Right hindlimb (tissue), 1 donor: ENCODE measurements at regions not wholly inside any gene's neighbourhood (a gene's known extent, or its start where the extent isn't known, plus 50 kb on each side); places are given as distances from the start of the nearest gene placed in this dataset.
"Not testable (repeated sequence)": the region's sequence is repeated elsewhere in the genome, so short reads cannot be mapped to it uniquely, and the experiment has no call there.

Experiments used
- DNase-seq: peaks from one replicate; pipeline ENCODE4 v3.0.0-alpha.2; 2018

DNA sequence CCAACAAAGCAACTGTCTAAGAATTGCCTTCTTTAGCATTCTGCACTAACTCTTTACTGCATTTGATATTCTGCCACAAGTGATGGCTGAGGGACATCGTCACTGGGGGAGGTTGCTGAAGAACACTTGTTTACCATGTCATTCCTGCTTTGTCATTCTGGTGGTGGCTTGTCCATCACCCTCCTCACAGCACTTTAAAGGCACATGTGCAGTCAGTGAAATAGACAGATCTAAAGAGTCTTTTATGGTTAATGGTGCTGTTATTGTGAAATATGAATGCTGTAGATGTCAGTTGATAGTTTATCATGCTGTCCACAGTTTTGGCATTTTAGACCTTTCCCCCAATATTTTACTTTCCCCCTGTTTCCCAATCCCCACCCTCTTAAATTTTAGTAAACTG is 120.9 kb upstream of the TSC22D1 start:
- no peak for DNase-seq

DNA sequence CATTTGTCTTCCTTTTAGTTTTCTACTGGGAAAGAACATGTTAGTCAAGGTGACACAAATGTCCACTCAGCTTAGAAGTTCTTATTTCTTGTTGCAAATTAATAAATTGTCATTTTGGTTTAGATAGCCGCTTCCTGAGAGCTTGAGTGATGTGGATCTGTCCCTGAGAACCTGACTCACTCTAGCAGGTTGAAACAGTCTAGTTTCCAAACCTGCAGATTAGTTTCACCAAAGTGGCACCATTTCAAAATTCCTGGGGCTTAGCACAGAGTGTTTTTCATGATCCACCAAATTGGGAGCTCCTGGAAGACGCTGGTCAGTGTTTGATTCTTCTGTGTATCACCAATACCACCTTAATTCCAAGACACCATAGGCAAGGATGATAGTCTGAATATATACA is 119.4 kb upstream of the TSC22D1 start:
- DNase-seq = no peak

DNA sequence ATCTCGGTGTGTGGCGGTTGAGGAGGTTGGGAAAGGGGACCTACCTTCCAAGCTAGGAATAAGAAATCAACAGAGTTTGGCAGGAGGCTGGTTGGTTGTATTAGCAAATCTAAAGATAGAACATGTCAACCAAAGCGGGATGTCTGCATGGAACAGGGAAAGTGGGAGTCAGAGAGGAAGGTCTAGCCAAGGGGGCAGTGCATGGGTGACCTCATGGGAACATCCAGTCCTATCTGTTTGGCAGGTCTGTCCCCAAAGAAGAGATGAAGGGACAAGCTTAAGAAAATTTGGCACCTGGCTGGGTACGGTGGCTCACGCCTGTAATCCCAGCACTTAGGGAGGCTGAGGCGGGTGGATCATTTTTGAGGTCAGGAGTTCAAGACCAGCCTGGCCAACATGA is 118.7 kb upstream of the TSC22D1 start:
- DNase-seq = no peak

DNA sequence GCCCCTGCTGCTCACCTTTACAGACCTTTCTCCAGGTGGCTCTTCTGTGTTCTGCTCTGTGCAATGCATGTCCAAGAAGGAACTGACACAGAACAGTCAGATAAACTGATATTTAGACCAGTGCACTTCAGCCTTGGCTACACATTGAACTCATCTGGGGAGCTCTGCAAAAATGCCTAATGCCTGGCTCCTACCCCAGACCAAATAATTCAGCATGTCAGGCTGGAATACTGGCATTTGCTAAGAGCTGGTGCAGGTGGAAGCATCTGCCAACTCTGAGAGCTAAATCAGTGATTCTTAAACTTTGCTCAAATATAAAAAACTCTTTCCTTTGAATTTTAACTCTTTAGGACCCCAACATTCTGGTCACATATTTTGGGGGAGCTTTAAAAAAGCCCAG is 118.2 kb upstream of the TSC22D1 start:
- DNase-seq = no peak

DNA sequence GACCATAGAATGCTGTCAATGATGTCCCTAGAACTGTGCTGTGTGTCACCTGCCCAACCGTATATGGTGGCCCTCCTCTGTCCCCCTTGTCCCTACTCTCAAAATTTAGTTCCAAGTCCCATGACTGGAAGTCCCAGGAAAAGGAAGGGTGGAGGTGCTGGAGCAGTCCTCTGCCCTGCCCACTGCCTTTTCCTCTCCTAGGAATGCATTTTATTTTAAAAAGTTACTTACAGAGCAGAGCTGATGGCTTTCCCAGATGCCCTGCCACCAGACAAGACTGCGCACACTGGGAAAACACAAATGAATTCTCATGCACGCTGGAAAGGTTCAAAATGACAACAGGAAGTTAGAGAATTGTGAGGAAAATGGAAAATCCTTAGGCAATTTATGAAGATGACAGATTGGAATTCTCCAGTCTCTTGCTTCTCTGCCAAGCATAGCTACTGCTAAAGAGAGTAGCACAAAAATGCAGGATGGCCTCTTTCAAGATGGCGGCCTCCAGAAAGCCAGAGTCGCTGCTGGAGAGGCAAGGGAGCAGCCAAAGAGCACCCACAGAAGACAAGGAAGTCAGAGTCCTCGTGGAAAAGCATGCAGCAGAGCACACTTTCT is 117.1 kb upstream of the TSC22D1 start:
- DNase-seq = peak; percentile 48

DNA sequence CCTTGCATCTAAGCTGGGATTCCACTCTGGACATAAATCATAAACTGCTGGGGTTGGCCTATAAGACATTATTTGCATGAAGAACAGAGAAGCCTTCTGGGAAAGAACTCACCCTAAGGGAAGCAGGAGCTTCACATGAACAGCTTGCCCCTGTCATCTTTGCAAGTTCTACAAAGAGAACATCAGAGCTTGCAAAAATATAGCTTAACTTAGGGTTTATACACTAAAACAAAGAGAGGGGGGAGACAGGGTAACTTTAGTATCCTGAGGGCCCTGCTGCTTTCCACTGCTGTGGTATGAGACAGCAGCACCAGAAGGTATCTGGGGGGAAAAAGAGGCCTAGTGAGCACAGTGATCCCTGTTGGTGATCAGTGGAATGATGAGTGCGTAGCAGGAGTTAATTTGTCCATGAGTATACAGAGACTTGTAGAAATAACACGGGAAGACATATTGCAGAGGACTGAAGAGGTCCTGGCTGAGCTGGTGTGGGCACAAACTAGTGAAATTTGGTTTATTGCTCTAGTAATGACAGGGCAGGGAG is 116.1 kb upstream of the TSC22D1 start:
- DNase-seq = no peak

DNA sequence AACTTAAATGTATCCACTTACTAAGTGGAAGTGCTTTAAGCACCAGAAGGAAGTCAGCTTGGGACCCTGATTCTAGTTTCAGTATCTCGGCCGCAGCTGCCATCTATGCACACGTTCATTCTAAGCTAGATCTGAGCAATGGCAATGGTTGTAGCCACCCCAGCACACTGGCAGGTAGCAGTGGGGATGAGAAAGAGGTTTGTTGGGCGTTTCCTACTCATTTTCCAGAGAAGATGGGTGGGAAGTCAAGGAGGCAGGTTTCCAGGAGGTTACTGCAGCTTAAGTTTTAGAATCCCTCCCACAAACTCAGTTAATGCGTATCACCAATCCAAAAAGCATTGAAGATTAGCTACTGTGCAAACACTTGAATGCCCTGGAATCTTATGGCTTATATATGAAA is 114.2 kb upstream of the TSC22D1 start:
- DNase-seq = no peak

DNA sequence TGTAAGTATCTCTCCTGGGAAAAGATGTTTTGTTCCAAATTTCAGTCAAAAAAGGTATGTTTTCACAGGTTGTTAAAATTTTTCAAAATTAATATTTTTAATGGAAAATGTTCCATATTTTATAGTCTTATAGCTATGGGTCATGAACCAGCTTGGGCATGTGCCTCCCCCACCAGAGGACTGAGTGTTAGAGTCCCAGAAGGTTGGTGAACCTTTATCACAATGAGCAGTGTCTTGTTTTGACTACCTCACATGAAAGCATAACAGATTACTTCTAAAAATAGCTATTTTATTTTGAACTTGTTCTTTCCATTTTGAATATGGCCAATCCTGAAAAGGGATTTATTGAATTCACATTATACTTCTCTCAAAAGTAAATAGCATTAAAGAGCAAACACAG is 112.5 kb upstream of the TSC22D1 start:
- DNase-seq = no peak

DNA sequence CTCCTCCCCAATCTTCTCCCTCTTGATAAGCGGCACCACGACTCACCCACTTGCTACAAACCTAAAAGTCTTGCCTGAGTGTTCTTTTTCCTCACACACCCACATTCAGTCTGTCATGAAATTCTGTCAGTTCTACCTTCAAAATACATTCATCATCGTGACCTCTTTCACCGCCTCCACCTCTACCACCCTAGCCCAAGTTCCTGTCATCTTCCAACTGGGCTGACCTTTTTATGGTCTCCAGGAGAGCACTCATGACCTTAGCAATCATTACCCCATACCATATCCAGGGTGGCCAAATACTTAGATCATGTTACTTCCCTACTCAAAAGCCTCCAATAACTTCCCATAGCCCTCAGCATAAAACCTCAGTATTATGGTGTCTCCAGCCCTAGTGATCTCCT is 110.4 kb upstream of the TSC22D1 start:
- no peak for DNase-seq

DNA sequence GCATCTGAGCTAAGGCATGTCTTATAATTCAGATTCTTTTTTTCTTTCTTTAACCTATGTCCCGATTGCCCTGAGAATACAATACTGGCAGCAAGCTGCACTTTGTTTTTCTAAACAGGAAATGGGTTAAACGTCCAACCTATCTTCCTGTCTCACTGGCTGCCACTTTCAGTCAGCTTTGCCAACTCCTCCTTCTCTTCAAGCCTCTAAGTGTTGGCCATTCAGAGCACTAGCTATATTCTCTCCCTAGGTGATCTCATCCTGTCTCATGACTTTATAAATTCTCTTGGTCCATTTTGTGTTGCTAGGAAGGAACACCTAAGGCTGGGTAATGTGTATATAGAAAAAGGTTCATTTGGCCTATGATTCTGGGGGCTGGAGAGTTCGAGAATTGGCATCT is 109.5 kb upstream of the TSC22D1 start:
- DNase-seq = no peak

DNA sequence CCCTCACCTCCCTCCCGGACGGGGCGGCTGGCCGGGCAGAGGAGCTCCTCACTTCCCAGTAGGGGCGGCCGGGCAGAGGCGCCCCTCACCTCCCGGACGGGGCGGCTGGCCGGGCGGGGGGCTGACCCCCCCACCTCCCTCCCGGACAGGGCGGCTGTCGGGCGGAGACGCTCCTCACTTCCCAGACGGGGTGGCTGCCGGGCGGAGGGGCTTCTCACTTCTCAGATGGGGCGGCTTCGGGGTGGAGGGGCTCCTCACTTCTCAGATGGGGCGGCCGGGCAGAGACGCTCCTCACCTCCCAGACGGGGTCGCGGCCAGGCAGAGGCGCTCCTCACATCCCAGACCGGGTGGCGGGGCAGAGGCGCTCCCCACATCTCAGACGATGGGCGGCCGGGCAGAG is 106.3 kb upstream of the TSC22D1 start:
- DNase-seq = not testable (repeated sequence)

DNA sequence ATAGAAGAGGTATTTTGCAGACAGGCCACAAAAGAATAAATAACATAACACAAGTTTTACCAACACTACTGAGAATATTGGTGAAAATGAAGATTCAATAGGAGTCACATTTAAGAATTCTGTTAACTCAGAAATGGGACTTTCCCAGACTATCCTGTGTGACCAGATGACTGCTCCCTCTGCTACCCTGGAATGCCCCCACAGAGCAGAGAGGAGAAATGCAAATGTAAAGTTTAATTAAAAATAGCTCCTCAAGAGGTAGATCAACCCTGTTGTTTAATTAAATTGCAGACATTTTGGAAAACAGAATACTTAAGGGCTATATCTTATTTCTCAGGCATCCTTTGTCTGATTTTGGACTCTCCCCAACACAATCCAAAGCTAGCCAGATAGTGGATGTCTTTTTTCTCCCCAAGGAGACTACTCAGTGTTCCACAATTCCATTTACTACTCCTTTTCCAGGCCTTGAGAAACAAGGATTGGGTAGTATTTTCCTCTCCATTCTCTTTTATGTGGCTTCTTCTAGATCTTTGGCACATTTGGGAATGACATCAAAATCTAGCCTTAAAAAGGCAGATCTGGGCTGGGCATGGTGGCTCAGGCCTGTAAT is 104.7 kb upstream of the TSC22D1 start:
- DNase-seq = no peak

DNA sequence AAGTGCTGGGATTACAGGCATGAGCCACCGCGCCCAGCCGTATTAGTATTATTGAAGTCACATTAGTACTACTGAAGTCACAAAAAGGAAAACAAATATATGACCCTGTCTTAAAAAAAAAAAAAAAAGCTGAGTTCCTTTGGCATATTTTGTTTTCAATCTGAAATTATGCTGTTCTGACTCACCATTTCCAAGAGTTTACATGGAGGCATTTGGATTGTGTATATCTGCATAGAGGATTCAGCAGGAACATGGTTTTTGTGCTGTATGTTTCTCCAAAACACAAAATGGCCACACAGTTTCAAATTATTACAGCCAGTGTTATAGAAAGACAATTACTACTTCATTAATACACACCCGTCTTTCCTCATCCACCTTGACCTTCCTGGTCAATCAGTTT is 103.5 kb upstream of the TSC22D1 start:
- no peak for DNase-seq

DNA sequence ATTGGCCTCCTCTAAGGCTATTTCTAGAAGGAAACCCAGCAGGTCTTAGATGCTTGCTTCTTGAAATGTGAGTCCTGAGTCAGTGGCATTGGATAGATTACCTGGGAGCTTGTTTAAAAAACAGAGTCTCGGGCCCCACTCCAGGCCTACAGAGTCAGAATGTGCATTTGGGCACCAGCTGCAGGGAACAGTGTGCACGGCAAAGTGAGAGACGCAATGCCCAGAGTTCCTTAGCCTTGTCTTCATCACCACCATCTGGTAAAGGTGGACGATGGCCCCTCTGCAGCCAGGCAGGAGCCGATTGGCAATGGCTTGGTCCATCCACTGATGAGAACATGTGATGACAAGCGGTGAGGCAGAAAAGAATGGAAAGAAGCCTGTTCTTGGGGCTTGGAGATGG is 102.1 kb upstream of the TSC22D1 start:
- no peak for DNase-seq

DNA sequence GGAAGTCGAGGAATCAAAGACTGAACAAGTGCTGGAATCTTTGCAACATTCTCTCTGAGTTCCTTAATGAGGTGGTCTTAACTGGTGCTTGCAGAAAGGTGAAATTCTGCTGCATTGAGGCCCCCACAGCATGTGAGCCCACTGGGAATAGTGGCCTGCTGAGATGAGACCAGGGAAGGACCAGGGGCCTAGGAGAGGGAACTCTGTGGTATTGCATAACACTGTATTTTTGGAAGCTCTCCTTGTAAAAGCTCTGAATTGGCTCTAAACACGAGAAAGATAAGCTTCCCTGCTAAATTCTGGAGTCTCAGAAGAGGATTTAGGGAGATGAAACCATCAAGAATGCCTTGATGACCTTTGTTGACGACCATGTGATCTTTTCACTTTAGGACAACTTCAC is 100.4 kb upstream of the TSC22D1 start:
- no peak for DNase-seq

DNA sequence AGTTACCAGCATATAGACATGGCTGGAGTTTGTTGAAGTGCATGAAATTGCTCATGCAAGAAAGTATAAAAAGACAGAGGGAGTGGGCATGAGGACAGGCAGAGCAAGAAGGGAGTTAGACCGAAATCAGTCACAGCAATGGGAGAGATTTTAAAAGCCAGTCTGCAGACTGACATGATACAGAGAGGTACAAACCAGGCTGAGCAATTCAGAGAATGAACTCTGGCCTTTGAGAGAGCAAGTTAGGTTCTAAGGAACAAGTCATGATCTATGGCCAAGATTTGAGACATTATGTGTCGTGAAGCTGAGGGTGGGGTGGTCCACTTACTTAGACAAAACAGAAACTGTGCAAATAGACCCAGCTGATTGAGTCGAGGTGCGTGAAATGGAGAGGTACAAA is 93.4 kb upstream of the TSC22D1 start:
- DNase-seq = no peak

DNA sequence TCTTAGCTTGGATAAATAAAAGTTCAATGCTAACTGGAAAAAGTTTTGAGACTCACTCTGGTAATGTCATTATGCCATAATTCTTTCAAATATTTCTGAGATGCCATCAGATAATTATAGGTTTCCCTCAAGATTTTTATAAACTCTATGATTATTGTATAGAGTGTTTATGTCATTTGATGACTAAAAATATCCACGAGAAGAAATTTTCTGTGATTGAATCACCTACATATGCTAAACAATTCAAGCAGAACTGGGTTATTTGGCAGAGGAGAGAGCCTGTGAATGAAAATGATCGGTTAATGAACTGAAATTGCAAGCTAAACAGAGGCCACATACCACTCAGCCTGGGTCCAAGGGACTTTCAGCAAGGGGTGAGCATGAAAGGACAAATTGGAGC is 92.6 kb upstream of the TSC22D1 start:
- DNase-seq = peak; percentile 35

DNA sequence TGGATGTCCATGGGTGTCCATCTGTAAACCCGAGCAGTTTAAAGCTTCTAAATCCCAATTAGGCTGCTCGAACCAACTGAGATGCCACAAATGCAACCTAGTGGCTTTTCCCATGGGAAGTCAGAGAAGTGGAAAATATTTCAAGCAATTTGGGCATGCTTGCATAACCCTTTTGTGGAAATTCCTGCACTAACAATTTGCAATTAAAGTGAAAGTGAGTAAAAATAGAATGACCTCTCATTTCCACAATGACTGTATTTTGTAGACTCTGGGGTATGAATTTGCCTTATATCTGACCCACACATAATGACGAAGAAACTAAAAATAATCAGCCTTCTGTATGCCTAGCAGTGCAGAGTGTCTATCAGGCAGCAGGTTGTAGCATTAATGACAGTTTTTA is 91.8 kb upstream of the TSC22D1 start:
- no peak for DNase-seq

DNA sequence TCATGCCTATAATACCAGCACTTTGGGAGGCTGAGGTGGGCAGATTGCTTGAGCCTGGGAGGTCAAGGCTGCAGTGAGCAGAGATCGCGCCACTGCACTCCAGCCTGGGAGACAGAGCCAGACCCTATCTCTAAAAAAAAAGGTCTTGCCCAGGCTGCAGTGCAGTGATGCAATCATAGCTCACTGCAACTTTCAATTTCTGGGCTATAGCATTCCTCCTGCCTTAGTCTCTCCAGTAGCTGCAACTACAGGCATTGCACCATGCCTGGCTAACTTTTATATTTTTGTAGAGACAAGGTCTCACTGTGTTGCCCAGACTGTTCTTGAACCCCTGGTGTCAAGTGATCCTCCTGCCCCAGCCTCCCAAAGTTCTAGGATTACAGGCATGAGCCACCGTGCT is 90.4 kb upstream of the TSC22D1 start:
- not testable (repeated sequence) for DNase-seq

DNA sequence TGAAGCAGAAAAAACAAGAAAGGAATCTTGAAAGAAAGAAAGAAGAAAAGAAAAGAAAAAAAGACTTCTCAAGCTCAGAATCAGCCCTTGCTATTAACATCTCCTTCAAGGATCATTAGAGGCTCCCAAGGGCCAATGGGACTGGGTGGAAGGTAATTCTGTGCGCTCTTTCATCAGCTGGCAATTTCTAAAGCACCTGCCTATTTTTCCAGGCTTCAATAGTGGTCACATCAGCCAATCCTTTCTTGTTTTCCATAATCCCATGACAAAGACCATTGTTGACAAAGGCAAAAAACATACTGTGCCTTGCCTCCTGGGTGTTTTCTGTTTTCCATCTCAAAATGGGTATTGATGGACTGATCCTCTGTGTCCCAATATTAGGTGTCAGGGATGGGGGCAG is 88.2 kb upstream of the TSC22D1 start:
- DNase-seq = no peak

DNA sequence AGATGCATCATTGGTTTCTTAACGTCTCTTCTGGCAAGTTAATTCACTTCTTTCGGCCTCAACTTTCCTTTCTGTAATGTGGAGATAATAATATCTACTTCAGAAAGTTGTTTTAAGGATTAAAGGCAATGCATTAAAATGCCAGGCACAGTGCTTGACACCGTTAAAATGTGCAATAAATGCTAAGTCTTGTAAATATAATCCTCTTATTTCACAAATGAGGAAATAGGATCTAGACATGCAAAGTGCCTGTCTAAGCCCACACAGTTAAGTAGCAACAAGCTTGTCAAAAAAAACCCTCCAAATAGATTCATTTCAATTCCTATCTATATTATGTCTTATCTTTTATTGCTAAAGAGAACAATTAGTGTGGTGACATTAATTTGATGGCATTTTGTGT is 86.4 kb upstream of the TSC22D1 start:
- no peak for DNase-seq

DNA sequence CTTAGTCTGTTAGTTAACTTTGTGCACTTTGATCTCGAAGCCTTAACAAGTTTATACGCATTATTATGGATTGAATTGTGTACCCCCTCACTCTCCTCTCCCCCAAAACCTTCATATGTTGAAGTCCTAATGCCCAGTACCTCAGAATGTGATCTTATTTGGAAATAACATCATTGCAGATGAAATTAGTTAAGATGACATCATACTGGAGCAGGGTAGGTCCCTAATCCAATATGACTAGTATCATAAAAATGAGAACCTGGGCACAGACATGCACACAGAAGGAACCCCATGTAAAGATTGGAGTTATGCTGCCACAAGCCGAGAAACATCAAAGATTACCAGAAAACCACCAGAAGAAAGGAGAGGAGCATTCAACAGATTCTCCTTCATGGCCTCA is 85.8 kb upstream of the TSC22D1 start:
- DNase-seq = no peak

DNA sequence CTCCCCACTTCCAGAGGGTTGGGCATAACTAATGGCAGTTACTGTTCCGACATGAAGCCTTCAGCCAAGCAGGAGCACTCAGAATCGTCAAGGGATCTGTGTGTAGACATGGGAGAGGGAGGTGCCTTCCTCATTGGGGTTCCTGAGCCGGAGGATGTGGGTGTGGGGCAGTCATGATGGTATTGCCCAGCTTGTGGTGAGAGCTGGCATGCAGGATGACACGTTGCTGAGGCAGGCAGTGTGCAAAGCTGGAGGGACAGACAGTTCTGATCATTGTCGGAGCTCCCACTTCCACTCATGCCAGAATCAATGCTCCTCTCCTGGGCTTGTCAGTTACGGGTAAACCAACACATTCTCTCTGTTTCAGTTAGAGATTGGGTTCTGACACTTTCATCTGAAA is 83.9 kb upstream of the TSC22D1 start:
- DNase-seq = no peak

DNA sequence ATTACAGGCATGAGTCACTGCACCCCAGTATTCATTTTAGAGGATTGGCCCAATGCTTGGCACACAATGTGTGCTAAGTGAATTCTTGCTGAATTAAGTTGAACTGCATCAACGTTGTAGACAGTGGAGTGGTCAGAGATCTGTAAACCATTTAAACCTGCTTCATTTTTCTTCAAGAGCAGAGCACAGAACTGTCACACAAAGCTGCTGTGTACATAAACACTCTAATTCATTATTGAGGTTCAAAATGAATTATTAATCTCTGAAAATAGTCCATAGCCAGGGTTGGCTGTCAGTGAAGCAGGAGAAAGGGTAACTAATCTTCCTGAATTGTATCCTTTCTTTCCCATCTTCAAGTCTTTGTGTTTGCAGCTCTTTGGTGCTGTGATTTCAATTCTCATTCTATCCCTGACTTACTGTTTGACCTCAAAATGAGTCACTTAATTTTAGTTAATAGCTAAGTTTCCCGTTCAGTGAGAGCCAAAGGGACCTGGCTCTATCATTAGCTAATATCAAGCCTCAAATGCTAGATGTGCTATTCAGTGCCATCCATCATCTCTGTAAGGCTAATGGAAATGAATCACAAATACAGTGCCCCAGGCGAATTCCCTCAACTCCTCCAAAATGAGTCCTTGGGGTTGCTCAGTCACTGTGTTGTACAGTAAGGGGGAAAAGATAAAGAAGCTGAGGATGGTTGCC is 77.0 kb upstream of the TSC22D1 start:
- no peak for DNase-seq

DNA sequence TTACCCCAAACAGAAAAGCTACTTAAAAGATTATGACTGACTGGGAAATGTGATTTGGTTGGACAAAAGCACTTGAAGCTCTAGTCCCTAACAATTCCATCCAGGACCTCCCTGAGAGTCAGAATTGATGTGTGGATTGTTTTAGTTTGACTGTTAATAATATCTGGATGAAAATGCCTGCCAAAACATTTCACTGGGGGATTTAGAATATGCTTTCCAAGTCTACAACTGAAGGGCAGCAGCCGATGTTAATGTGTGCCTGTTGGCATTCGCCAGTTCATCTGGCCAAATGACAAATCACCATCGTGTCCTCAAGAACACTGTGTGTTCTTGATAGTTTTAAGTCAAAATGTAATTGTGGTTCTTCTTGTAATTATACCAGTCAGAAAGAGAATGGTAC is 76.0 kb upstream of the TSC22D1 start:
- DNase-seq = no peak
